T-cell (primary cell): ENCODE measurements at regions not wholly inside any gene's neighbourhood (a gene's known extent, or its start where the extent isn't known, plus 50 kb on each side); places are given as distances from the start of the nearest gene placed in this dataset.

Source experiments
- ATAC-seq, 4 experiments: fragments of 200-7000 bp in 3 of 4; fragments of 150-1000 bp in 1 of 4; cut with Tn5 transposase; replicated peaks in 1 of 4; 1 replicate in 3 of 4; 2 replicates in 1 of 4; pipeline ENCODE4 v1.10.0; 2021; ENCODE audit warnings: moderate library complexity in 3 of 4, mild to moderate bottlenecking in 2 of 4, moderate number of reproducible peaks in 1 of 4
- CTCF ChIA-PET, 2 donors: fragments of 300-600 bp; sonication (Branson Sonifier 250); formaldehyde crosslinking; loops; one replicate each; lab custom pipeline; 2022; ENCODE audit warnings: antibody characterized with exemption in 2 of 2; lab: Charles Lee
- POLR2A ChIA-PET, 2 donors: fragments of 300-600 bp; sonication (Branson Sonifier 250); formaldehyde crosslinking; loops; one replicate each; lab custom pipeline; 2022; ENCODE audit warnings: antibody characterized with exemption in 2 of 2; lab: Charles Lee
- DNase-seq, 35 experiments: peaks; one replicate each; pipeline versions ENCODE4 v3.0.0 to v3.0.0-alpha.2; 2013 to 2023
- H3K27ac ChIP-seq: one replicate; pipeline ENCODE4 v1.5.1; 2013; ENCODE audit warnings: low read length
- H3K27me3 ChIP-seq, 2 experiments: replicated peaks in 1 of 2; 1 replicate in 1 of 2; 2 replicates in 1 of 2; pipeline versions ENCODE4 v1.6.1 to v1.7.0; 2013; ENCODE audit warnings: low read length in 1 of 2, mixed read lengths in 1 of 2; ENCODE audit not compliant: control insufficient read depth in 2 of 2, insufficient read depth in 2 of 2; ENCODE audit errors: extremely low read depth in 1 of 2
- H3K36me3 ChIP-seq, 2 donors: 1 replicate in 1 of 2; 2 replicates in 1 of 2; pipeline versions ENCODE4 v1.6.1 to v1.7.0; 2013; ENCODE audit warnings: low read length in 1 of 2; ENCODE audit not compliant: control insufficient read depth in 2 of 2, insufficient read depth in 1 of 2; ENCODE audit errors: extremely low read depth in 1 of 2
- H3K4me1 ChIP-seq, 2 experiments: 1 replicate in 1 of 2; 2 replicates in 1 of 2; pipeline versions ENCODE4 v1.6.1 to v1.7.0; 2013; ENCODE audit warnings: low read length in 2 of 2, mixed read lengths in 1 of 2; ENCODE audit not compliant: insufficient read depth in 2 of 2, control insufficient read depth in 1 of 2; ENCODE audit errors: extremely low read depth in 1 of 2
- H3K4me3 ChIP-seq, 2 donors: 1 replicate in 1 of 2; 2 replicates in 1 of 2; pipeline versions ENCODE4 v1.5.1 to v1.7.0; 2013; ENCODE audit warnings: mild to moderate bottlenecking in 2 of 2, low read length in 1 of 2, moderate library complexity in 1 of 2; ENCODE audit not compliant: control insufficient read depth in 1 of 2; ENCODE audit errors: extremely low read depth in 1 of 2
- H3K9me3 ChIP-seq: 2 replicates; pipeline ENCODE4 v1.7.0; 2013
- H3K27ac Mint-ChIP-seq, 2 donors: one replicate each; pipeline ENCODE4 v1.8.0; 2020 to 2021; ENCODE audit warnings: mild to moderate bottlenecking in 2 of 2, mixed read lengths in 2 of 2
- H3K27me3 Mint-ChIP-seq, 2 donors: one replicate each; pipeline ENCODE4 v1.8.0; 2021 to 2022; ENCODE audit warnings: mixed read lengths in 2 of 2
- H3K36me3 Mint-ChIP-seq: one replicate; pipeline ENCODE4 v1.8.0; 2021; ENCODE audit warnings: mixed read lengths
- H3K4me1 Mint-ChIP-seq, 3 donors: one replicate each; pipeline ENCODE4 v1.8.0; 2020 to 2022; ENCODE audit warnings: mixed read lengths in 3 of 3, mild to moderate bottlenecking in 1 of 3
- H3K4me3 Mint-ChIP-seq, 3 donors: one replicate each; pipeline ENCODE4 v1.8.0; 2020 to 2022; ENCODE audit warnings: mild to moderate bottlenecking in 3 of 3, mixed read lengths in 3 of 3, moderate library complexity in 3 of 3
- H3K9me3 Mint-ChIP-seq, 3 donors: one replicate each; pipeline ENCODE4 v1.8.0; 2020 to 2022; ENCODE audit warnings: mixed read lengths in 3 of 3
- WGBS: methylation state at CpG from one replicate; pipeline ENCODE4 v1.1.5; 2013; ENCODE audit warnings: missing lambda C conversion rate; ENCODE audit not compliant: insufficient coverage; 5-methylcytosine and 5-hydroxymethylcytosine counted together

DNA sequence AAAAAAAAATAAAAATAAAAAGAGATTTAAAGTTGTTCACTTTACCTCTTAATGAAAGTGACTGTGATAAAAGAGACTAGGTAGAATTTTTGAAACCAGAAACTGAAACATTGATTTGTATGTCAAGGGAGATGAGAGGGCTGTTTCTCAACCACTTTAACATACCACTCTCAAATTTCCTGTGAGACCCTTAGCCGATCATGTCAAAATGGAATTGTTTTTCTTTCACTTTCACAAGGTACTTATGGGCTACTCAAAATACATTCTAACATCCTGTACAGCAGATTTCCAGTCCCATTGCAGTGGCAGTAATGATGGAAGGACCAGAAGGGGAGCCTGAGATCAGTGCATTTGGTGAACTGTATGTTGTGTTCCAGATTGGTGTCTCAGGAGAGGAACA is 261.2 kb downstream of the PPP1R3A start:
- Histone ChIP-seq H3K27me3 (peaks cover 0 to 3% of the 10 kb centered on the region in 2 experiments), H3K27ac (no peak overlapping the region), H3K4me3 (no peak overlapping the region), H3K4me1 (no peaks in the 10 kb centered on the region), H3K36me3 (no peaks in the 10 kb centered on the region), H3K9me3 (no peaks in the 10 kb centered on the region)
- Mint-ChIP-seq H3K4me1 (no peaks in the 10 kb centered on the region), H3K4me3 (no peak overlapping the region), H3K9me3 (no peaks in the 10 kb centered on the region), H3K27me3 (no peaks in the 10 kb centered on the region), H3K36me3 (no peaks in the 10 kb centered on the region), H3K27ac (no peak overlapping the region)
- no peak for DNase-seq
- WGBS: no CpG with 5 or more reads among the region's 1 CpG
- ChIA-PET CTCF (no interaction called here), POLR2A (no interaction called here)
- ATAC-seq: no peak

DNA sequence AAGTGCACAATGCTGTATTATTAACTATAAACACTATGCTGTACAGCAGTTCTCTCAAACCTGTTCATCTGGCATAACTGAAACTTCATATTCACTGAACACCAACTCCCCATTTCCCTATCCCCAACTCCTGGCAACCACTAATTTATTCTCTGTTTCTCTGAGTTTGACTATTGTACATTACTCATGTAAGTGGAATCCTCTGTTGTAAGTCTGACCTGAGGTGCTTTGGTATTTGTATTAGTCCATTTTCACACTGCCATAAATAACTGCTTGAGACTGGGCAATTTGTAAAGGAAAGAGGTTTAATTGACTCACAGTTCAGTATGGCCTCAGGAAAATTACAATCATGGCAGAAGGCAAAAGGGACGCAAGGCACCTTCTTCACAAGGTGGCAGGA is 266.3 kb downstream of the PPP1R3A start:
- Histone ChIP-seq H3K4me3 (no peak overlapping the region), H3K27ac (no peak overlapping the region), H3K27me3 (no peaks in the 10 kb centered on the region), H3K9me3 (no peaks in the 10 kb centered on the region), H3K36me3 (no peaks in the 10 kb centered on the region), H3K4me1 (no peaks in the 10 kb centered on the region)
- ChIA-PET CTCF (no interaction called here), POLR2A (no interaction called here)
- no peak for ATAC-seq
- H3K27me3 Mint-ChIP-seq: no peaks in the 10 kb centered on the region
- no peaks in the 10 kb centered on the region for H3K36me3 Mint-ChIP-seq
- no peaks in the 10 kb centered on the region for H3K4me1 Mint-ChIP-seq
- peaks cover 0 to 2% (median 0%) of the 10 kb centered on the region in 3 donors for H3K9me3 Mint-ChIP-seq
- no CpG with 5 or more reads among the region's 1 CpG for whole genome bisulfite sequencing
- no peak for DNase-seq
- no peak overlapping the region for H3K4me3 Mint-ChIP-seq
- no peak overlapping the region for H3K27ac Mint-ChIP-seq

DNA sequence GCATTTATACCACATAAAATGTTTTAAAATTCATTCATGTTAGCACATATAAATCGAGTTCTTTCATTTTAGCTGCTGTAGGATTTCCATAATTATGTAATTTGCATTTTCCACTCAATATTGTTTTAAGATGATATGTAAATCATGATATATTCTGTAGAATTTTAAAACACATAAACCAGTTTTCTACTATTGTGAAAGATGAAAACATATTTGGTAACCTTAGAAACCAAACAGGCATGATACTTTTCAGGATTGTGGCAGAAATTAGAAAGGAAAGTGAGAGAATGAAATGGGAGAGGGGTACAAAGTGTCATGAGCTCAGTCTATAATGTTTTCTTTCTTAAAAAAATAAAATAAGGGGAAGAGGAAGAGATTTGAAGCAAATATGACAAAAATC is 269.3 kb downstream of the PPP1R3A start:
- no peak overlapping the region for H3K27ac ChIP-seq
- ATAC-seq: no peak
- POLR2A ChIA-PET: no interaction called here
- H3K36me3 ChIP-seq: no peaks in the 10 kb centered on the region
- H3K27me3 Mint-ChIP-seq: no peaks in the 10 kb centered on the region
- WGBS: no CpG with 5 or more reads among the region's 1 CpG
- H3K36me3 Mint-ChIP-seq: no peaks in the 10 kb centered on the region
- no peaks in the 10 kb centered on the region for H3K27me3 ChIP-seq
- H3K4me1 ChIP-seq: no peaks in the 10 kb centered on the region
- H3K4me3 Mint-ChIP-seq: no peak overlapping the region
- H3K4me1 Mint-ChIP-seq: no peaks in the 10 kb centered on the region
- DNase-seq: no peak
- H3K9me3 ChIP-seq: no peaks in the 10 kb centered on the region
- peaks cover 0 to 6% (median 2%) of the 10 kb centered on the region in 3 donors for H3K9me3 Mint-ChIP-seq
- H3K27ac Mint-ChIP-seq: no peak overlapping the region
- CTCF ChIA-PET: no interaction called here
- H3K4me3 ChIP-seq: no peak overlapping the region

- ATAC-seq (no peak), DNase-seq (no peak)
- Histone ChIP-seq H3K4me3 (no peak overlapping the region), H3K4me1 (no peaks in the 10 kb centered on the region), H3K9me3 (no peaks in the 10 kb centered on the region), H3K27me3 (peaks cover 0 to 4% of the 10 kb centered on the region in 2 experiments), H3K27ac (no peak overlapping the region), H3K36me3 (no peaks in the 10 kb centered on the region)
- H3K36me3 Mint-ChIP-seq: no peaks in the 10 kb centered on the region
- H3K9me3 Mint-ChIP-seq: peaks cover 0 to 10% (median 3%) of the 10 kb centered on the region in 3 donors
- no peak overlapping the region for H3K4me3 Mint-ChIP-seq
- no peaks in the 10 kb centered on the region for H3K27me3 Mint-ChIP-seq
- 0% methylated on average over 1 of the region's 1 CpG for WGBS
- H3K4me1 Mint-ChIP-seq: no peaks in the 10 kb centered on the region
- POLR2A ChIA-PET: interaction anchor here in 1 of 2 donors (0.6 kb wide), 1 partner anchor 322 kb away, joined by 3 read pairs; no protein-coding TSS in a partner anchor
- CTCF ChIA-PET: no interaction called here
- H3K27ac Mint-ChIP-seq: no peak overlapping the region
Observed at GRCh38 chr7:113639221-113639620, 279.6 kb downstream of the PPP1R3A start.

- Histone ChIP-seq H3K9me3 (no peaks in the 10 kb centered on the region), H3K27ac (no peak overlapping the region), H3K4me1 (no peaks in the 10 kb centered on the region), H3K27me3 (peaks cover 0 to 4% of the 10 kb centered on the region in 2 experiments), H3K36me3 (no peaks in the 10 kb centered on the region), H3K4me3 (no peak overlapping the region)
- H3K4me3 Mint-ChIP-seq: no peak overlapping the region
- 100% methylated on average over 1 of the region's 5 CpGs for WGBS
- ATAC-seq: no peak
- ChIA-PET POLR2A (no interaction called here), CTCF (no interaction called here)
- H3K9me3 Mint-ChIP-seq: peaks cover 0 to 10% (median 0%) of the 10 kb centered on the region in 3 donors
- H3K27me3 Mint-ChIP-seq: no peaks in the 10 kb centered on the region
- H3K27ac Mint-ChIP-seq: no peak overlapping the region
- DNase-seq: no peak
- H3K36me3 Mint-ChIP-seq: no peaks in the 10 kb centered on the region
- no peaks in the 10 kb centered on the region for H3K4me1 Mint-ChIP-seq
Observed at GRCh38 chr7:113636727-113637421, 281.9 kb downstream of the PPP1R3A start.

DNA sequence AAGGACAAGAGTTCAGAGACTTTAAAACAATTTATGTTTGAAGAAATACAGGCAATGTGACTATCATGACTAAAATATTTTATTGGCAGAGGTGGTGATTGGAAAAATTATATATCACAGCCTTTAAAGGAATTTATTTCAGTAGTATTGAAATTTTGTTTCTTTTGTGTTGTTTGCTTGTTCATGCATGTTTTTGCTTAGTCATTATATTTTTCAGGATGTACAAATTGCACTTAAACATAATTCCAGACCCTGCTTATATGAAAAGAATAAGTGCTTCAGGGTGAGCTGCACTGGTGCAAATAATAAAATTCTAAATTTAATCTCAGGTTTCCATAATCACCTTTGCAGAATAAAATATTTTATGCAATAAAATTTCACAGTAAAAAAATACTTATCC is 283.3 kb downstream of the PPP1R3A start:
- H3K36me3 ChIP-seq: no peaks in the 10 kb centered on the region
- H3K27me3 Mint-ChIP-seq: no peaks in the 10 kb centered on the region
- H3K36me3 Mint-ChIP-seq: no peaks in the 10 kb centered on the region
- no peaks in the 10 kb centered on the region for H3K27me3 ChIP-seq
- no peak overlapping the region for H3K27ac ChIP-seq
- no peak overlapping the region for H3K4me3 ChIP-seq
- DNase-seq (no peak), ATAC-seq (no peak)
- no peaks in the 10 kb centered on the region for H3K9me3 ChIP-seq
- H3K4me1 ChIP-seq: no peaks in the 10 kb centered on the region
- ChIA-PET CTCF (no interaction called here), POLR2A (no interaction called here)
- H3K4me3 Mint-ChIP-seq: no peak overlapping the region
- peaks cover 0 to 10% (median 0%) of the 10 kb centered on the region in 3 donors for H3K9me3 Mint-ChIP-seq
- H3K4me1 Mint-ChIP-seq: no peaks in the 10 kb centered on the region
- H3K27ac Mint-ChIP-seq: no peak overlapping the region

GRCh38 chr7:113633073-113633472 is 285.7 kb downstream of the PPP1R3A start:
- DNase-seq (no peak), ATAC-seq (no peak)
- H3K9me3 Mint-ChIP-seq: peaks cover 0 to 10% (median 3%) of the 10 kb centered on the region in 3 donors
- no peak overlapping the region for H3K27ac Mint-ChIP-seq
- no peaks in the 10 kb centered on the region for H3K4me1 Mint-ChIP-seq
- no peaks in the 10 kb centered on the region for H3K36me3 Mint-ChIP-seq
- no peaks in the 10 kb centered on the region for H3K27me3 ChIP-seq
- H3K4me1 ChIP-seq: no peaks in the 10 kb centered on the region
- no peak overlapping the region for H3K27ac ChIP-seq
- H3K36me3 ChIP-seq: no peaks in the 10 kb centered on the region
- H3K4me3 ChIP-seq: no peak overlapping the region
- CTCF ChIA-PET: no interaction called here
- no CpG with 5 or more reads among the region's 3 CpGs for WGBS
- H3K9me3 ChIP-seq: no peaks in the 10 kb centered on the region
- no peak overlapping the region for H3K4me3 Mint-ChIP-seq
- no peaks in the 10 kb centered on the region for H3K27me3 Mint-ChIP-seq
- POLR2A ChIA-PET: no interaction called here
